NCI-H345 treated with DMSO at 0.1 percent for 48 hours (cell line): ENCODE measurements at regions not wholly inside any gene's neighbourhood (a gene's known extent, or its start where the extent isn't known, plus 50 kb on each side); places are given as distances from the start of the nearest gene placed in this dataset.

Experiments
- DNase-seq: peaks from one replicate; lab custom pipeline; 2025; ENCODE audit not compliant: unreplicated experiment; lab: John Stamatoyannopoulos, UW

DNA sequence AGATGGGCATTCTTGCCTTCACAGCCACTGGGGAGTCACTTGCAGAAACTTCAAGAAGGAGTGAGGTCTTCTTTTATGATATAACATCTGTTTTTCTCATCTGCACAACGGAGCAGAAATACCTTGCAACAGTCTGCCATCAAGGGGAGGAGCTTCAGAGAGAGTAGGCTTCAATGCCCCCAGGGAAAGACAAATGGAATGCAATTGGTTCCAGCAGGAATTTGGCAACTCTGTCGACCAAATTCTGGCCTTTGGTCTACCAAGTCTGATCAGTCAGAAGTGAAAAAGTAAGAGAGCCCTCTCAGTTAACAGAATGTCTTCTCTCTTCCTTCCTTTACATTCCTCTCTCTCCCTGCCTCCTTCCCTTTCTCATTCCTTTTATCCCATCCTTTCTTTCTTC lies 229.3 kb downstream of the IDS start:
- DNase-seq = no peak

DNA sequence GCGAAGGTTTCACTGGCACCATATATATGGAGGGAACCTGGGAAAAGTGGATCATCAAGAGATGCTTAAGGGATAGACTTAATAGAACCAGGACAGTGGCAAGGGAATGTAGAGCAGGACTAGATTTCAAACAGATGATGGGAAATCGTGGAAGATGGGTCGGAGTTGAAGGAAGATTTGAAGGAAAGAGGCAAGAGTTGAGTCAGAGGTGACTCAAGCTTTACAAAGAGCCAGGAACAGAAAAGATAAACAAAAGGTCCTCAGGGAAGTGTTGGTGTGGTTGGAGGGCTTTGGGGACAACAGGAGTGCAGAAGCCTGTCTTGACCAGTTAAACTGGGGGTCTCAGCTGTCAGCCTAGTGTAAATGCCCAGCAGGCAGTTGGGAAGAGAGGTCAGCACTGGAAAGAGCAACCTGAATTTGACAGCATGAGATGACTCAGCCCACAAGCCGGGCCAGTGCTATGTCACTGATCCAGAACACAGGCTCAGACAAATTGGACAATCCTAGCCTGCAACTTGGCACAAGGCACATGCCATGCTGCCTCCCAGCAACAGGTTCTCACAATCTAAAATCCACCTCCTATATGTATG lies 230.5 kb downstream of the IDS start:
- no peak for DNase-seq

DNA sequence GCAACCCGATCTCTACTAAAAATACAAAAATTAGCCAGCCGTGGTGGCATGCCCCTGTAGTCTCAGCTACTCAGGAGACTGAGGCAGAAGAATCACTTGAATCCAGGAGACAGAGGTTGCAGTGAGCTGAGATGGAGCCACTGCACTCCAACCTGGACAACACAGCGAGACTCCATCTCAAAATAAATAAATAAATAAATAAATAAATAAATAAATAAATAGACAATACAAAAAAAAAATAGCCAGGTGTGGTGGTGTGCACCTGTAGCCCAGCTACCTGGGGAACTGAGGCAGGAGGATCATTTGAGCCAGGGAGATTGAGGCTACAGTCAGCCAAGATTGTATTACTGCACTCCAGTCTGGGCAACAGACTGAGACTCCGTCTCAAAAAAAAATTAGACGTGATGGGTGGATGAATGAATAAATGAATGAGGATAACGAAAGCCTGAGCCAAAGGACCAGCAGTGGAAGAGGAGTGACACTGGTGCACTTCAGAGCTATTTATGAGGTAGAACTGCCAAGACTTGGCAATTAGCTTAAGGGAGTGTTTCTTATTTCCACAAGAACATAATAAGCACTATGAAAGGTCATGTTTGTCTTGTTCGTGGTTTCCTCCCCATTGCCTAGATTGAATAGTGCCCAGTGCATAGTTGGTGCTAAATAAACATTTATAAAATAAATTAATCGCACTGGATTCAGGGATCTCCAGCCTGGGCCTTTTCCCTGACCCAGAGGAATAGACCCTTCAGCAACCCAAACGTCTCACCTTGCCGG lies 232.2 kb downstream of the IDS start:
- DNase-seq = no peak

DNA sequence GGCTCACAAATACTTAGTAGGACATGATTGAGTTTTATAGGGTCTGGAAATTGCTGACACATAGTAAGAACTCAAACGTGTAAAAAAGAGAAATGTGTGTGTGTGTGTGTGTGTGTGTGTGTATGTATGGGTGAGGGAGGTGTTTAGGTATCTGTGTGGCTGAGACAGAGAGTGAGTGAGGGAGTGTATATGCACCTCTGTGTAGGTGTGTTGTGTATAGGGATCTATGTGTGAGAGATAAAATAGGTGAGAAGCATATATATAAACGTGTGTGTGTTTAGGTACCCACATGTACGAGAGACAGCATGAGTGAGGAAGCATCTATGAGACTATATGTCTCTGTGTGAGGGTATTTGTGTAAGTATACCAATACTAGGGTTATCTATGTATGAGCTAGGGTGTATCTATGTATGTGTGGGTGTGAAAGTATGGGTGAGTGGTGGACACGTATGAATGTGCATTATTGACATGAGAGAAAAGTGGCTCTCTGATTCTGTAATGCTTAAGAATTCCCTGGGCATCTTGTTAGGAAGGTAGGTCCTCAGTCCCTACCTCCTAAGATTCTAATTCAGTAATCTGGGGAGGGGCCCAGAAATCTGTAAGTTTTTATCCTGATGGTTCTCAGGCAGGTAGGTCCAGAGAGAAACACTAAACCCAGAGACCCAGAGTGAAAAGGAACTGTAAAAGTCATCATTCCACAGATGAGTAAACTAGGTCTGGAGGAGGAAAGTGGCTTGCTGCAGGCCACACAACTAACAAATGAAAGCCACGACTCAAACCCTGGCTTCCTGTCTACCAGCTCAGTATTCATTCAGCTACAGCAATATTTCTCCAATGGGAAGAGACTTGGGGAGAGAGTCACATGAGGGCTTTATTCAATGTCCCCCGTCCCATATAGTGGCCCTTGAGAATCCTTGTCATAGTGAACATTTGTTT lies 237.0 kb downstream of the IDS start:
- no peak for DNase-seq

DNA sequence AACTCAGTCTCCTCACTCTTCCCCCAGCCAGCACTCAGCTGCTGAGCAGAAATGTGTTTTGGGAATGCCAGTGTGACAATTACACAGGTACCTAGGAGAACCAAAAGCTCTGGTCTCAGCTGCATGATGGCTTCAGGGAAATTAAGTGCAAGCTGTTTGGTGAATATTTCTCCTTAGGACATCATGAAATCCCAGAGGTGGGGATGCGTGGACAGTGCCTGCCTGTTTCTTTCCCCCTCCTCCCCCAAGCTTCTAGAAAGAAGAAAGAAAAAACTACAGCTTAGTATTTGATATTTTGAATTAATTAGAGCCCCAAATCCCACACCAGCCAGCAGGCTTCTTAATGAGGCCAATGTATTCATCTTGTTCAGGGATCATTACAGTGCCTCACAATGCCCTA lies 243.0 kb downstream of the IDS start:
- no peak for DNase-seq

DNA sequence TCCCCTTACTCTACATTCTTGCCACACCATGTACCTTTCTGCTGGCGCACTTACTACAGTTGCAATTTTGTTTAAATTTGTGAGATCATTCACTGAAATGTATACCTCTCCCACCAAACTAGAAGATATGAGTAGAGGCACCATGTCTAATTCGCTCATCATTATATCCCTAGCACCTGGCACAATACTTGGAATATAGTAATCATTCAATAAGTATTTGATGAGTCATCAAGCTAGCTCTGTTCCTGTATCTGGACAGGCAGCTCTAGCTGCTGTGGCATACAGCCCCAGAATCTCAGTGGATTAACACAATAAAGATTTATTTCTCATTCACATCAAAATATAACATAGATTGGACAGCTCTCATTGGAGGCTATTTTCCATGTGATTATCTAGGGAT lies 245.9 kb downstream of the IDS start:
- DNase-seq = no peak

DNA sequence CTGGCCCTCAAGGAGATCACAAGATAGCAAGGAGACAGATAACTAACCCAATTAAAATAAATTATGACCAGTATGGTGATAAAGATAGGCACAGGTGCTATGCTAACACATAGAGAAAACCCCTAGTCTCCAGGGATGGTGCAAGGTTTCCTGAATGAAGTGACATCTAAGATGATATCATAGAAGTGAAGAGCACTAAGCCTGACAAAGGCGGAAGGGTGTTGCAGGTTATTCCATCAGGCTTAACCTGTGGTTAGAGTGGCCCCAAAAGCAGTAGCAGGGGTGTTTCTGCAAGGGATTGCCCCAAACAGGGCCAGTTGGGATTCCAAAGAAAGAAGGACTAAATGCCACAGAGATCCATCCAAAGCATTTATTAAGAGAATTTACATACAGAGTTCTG lies 249.2 kb downstream of the IDS start:
- no peak for DNase-seq

DNA sequence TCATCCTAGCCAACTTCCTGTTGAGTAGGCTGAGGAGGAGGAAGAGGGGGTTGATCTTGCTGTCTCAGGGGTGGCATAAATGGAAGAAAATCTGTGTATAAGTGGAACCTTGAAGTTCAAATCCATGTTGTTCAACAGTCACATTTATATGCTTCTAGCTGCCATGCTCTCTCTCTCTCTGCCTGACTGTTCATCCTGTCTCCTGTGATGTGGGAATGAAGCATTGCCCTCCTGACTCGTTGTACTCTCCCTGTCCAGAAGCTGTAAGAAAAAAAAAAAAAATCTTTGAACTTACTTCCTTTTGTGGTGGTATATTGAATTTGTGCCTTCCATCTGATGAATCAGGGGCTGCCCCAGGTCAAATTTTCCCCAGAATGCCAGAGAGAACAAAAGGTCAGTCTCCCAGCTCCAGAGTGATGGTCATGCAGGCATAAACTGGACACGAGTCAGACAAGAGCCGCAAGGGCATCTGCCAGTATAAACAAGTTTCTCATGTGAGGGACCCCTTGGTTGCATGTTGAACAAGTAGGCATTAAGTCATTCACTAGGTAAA lies 257.0 kb downstream of the IDS start:
- no peak for DNase-seq

DNA sequence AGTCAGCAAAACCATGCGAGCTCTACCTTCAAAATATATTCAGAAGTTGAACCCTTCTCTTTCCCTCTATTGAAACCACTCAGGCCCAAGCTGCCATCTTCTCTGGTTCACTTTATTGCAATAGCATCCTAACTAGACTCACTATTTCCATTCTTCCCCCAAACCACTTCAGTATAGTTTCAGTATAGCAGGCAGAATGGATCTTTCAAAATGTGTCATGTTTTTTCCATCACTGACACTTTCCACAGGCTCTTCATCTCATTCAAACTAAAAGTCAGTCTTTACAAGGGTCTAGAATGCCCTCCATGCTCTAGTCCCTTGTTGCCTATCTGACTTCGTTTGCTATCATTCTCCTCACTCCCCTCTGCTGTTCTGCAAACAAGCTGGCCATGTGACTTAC lies 274.4 kb downstream of the IDS start:
- no peak for DNase-seq

DNA sequence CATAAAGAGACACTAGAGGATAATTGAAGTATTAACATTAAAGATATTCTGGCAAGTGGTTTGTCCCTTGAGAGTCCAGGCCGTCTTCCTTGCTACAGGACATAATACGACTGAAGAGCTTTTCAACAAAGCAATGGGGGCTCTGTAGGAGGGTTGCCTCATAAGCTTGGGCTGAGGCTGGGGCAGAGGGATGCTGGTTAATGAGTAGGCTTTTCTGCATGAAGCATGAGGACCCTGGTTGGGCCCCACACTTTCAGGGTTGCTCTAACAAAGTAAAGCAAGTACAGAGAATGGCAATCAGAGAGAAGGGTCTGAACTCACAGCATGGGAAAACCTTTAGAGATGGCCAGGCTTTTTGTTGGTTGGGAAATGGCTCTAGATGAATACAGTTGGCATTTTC lies 281.3 kb downstream of the IDS start:
- no peak for DNase-seq

DNA sequence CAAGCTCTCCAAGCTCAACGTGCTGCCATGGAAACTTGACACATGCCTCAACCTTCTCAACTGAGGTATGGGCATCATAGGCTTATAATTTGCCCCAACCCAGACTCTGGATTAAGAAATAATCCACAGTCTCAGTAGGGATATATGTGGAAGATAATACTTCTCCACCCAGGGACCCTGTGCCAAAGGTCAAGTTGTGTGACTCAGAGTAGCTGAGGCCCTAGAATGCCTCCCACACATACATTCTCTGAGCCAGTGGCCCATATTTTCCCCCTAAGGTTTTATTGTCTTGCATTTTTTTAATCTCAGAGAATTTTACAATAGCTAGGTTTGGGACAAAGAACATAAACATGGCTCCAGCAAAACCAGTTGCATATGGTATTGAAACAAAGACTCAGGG lies 283.1 kb downstream of the IDS start:
- DNase-seq = no peak

DNA sequence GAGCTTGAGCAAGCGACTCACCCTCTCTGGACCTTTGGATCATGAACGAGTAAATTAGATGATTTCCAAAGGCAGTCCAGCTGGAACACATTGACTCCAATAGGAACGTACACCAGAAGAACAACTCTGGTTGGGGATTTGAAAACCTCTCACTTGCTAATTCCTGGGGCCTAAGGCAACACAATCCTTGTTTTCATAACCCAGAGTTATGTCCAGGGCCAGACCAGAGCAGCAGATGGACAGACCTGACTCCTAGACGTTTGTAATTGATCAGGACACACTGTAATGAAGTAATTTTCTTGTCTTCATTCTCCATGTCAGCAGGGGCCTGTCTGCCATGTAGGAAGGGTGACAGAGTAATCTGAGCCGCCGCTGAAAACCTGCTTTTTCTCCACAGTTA lies 283.9 kb downstream of the IDS start:
- no peak for DNase-seq

DNA sequence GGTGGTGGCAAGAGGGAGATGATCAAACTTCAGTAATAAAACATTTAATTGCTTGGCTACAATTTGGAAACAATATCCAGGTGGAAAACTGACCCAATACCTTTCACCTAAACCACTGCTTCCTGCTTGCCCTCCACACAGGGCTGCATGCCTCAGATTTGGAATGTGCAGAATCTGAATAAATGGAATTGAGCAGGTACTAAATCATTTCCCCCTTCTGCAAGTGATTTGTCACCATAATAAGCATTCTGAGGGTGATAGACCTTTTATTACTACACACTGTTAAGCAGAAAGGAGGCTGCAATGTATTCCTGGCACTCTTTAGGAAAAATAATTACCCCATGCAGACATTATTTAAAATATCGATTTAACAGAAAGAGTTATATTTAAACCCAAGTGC lies 291.8 kb downstream of the IDS start:
- DNase-seq = no peak

DNA sequence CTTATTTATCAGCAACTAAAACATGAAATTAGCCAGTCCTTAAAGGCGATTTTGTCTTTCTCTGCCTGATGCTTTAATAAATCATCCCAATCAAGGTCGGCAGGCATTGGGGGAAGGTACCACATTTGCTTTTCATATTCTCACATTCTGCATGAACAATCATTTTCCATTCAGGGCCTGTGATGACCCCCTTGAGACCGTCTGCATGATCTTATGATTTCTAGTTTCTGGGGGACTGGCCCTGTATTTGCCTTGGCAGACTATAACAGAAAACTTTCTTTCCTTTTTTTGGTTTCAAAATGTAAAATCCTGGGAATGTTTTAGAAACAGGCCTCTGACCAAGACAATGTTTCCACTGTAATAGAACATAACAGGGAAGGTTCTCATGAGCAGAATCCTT lies 296.8 kb downstream of the IDS start:
- DNase-seq = no peak

DNA sequence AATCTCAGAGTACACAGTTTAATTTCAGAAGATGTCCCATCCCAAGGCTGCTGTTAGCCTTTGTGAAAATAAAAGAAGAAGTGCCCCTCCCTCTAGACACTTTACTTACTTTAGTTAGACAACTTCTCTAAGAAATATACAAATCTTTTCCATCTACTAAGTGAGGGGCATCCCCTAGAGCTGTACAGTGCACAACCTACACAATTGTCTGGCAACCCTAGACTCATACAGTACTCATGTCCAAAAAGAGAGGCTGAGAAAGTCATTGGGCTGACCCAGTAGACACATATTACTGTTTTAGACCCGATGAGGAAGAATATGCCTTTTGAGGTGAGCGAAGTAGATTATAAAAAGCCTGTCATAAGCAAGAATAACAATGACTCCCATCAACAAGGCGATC lies 297.6 kb downstream of the IDS start:
- no peak for DNase-seq

DNA sequence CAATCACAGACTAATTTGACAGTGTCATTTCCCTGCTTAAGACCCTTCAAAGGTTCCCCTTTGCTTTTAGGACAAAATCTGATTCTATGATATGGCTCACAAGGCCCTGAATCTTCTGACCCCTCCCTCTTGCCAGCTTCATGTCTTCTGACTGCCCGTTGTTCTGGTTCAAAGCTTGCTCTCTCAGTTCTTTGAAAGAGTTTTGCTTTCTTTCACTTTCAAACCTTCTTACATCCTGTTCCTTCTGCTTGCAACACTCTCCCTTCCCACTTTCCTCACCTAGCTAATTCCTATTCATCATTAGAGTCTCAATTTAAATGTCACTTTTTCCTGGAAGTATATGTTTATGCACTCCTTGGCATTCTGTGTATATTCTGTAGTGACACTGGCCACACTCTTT lies 299.2 kb downstream of the IDS start:
- DNase-seq = no peak

DNA sequence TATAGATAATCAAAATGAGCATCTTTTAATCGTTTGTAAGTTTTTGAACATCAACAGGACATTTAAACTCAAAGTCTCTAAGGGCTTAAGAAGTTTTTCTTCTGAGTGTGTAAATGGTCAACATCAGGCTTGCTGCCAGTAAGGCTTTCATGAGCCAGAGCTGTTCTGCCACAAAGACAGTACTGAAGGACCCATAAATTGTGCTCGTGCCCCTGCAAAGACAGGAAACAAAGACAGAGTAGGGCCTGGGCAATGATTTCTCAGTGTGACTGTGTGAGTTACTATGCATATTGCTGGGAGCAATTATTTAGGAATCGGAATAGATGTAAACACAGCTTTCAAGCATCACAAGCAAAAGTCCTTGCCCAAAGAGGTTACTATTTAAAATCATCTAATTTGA lies 300.0 kb downstream of the IDS start:
- DNase-seq = no peak

DNA sequence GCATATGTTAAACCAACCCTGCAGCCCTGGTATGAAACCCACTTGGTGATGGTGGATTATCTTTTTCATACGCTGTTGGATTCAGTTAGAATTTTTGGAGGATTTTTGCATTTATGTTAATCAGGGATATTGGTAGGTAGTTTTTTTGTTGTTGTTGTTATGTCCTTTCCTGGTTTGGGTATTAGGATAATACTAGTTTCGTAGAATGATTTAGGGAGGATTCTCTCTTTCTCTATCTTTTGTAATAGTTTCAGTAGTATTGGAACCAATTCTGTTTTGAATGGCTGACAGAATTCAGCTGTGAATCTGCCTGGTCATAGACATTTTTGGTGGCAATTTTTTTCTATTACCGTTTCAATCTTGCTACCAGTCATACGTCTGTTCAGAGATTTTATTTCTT lies 305.4 kb downstream of the IDS start:
- no peak for DNase-seq

DNA sequence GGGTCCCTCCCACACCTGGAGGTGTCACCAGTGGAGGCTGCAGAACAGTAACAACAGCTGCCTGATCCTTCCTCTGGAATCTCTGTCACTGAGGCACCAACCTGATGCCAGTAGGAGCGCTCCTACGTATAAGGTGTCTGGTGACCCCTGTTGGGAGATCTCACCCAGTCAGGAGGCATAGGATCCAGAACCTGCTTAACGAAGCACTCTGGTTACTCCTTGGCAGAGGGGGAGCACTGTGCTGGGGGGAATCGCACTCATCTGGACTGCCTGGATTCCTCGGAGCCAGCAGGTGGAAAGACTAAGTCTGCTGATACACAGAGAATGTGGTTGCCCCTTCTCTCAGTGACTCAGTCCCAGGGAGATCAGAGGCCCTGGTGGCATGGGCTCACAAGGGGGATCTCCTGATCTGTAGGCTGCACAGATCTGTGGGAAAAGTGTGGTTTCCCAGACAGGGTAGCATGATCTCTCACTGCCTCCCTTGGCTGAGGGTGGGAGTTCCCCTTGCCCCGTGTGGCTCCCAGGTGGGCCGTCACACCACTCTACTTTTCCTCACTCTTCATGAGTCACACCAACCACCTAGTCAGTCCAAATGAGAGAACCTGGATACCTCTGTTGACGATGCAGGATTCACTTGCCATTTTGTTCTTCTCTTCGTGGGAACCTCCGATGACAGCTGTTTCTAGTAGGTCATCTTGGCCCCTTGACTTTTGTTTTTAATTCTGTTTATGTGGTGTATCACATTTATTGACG lies 305.9 kb downstream of the IDS start:
- no peak for DNase-seq

DNA sequence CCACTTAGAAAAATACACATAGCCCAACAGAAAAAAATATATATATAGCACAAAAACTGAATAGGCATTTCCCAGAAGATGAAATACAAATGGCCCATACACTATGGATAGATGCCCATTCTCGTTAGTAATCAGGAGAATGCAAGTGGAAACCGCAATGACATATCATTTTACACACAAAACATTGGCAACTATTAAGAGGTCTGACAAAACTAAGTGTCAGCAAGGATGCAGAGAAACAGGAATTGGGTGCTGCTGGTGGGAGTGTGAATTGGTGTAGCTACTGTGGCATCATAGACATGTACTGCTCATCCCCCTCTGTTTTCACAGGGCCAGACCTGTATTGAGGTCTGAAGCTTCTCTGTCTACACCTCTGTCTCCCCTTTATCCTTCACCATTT lies 320.0 kb downstream of the IDS start:
- DNase-seq = no peak
